HepG2 (cell line): ENCODE measurements at regions not wholly inside any gene's neighbourhood (a gene's known extent, or its start where the extent isn't known, plus 50 kb on each side); places are given as distances from the start of the nearest gene placed in this dataset.

ENCODE experiments used
- ATAC-seq: fragments of 200-7000 bp; cut with Tn5 transposase; 3 replicates; pipeline ENCODE4 v1.9.1; 2020; ENCODE audit warnings: mild to moderate bottlenecking, moderate library complexity
- BruUV-seq: library from RNA; stranded (reverse); fragments of 400-500 nt; replicated peaks from 2 replicates; lab custom pipeline; 2021; lab: Mats Ljungman, UMichigan
- CTCF ChIA-PET: fragments of 300-600 bp; formaldehyde crosslinking; extraction: SDS; loops from one replicate; lab custom pipeline; 2021; ENCODE audit warnings: low total read pairs, inconsistent platforms, low intra/inter-chr PET ratio; lab: Yijun Ruan, JAX
- POLR2A ChIA-PET: fragments of 350-600 bp; sonication (Branson Sonifier 250); formaldehyde crosslinking; loops from one replicate; lab custom pipeline; 2020; ENCODE audit warnings: antibody characterized with exemption, inconsistent platforms; lab: Yijun Ruan, JAX
- DNase-seq: peaks from one replicate; pipeline ENCODE4 v3.0.0-alpha.2; 2015; ENCODE audit warnings: low spot score
- FAIRE-seq: peaks from 3 replicates; lab custom pipeline; 2011; peaks lifted over from hg19 to GRCh38; lab: Jason Lieb, UNC
- H2AFZ ChIP-seq: one replicate; pipeline ENCODE4 v1.6.1; 2011; ENCODE audit warnings: low read length, inconsistent platforms
- H3K27ac ChIP-seq: fragments of 300-600 bp; 3 replicates; pipeline ENCODE4 v1.8.0; 2011; ENCODE audit warnings: mixed run types, mild to moderate bottlenecking, mixed read lengths, low read length, inconsistent platforms; ENCODE audit not compliant: insufficient read depth; ENCODE audit errors: extremely low read length
- H3K27me3 ChIP-seq, 2 experiments: fragments of 200-600 bp in 1 of 2; 2 replicates in 1 of 2; 3 replicates in 1 of 2; pipeline versions ENCODE4 v1.6.0 to v1.8.0; 2011; ENCODE audit warnings: low read length in 2 of 2, mild to moderate bottlenecking in 2 of 2, moderate library complexity in 2 of 2, inconsistent platforms in 1 of 2; ENCODE audit not compliant: insufficient read depth in 2 of 2, control insufficient read depth in 1 of 2
- H3K36me3 ChIP-seq, 2 experiments: fragments of 200-600 bp in 1 of 2; replicated peaks in 1 of 2; 2 replicates in 1 of 2; 3 replicates in 1 of 2; pipeline versions ENCODE4 v1.5.1 to v1.8.0; 2011; ENCODE audit warnings: low read length in 2 of 2, inconsistent platforms in 1 of 2; ENCODE audit not compliant: insufficient read depth in 2 of 2, control insufficient read depth in 1 of 2
- H3K4me1 ChIP-seq: 2 replicates; pipeline ENCODE4 v1.5.1; 2012; ENCODE audit warnings: low read length, inconsistent platforms; ENCODE audit not compliant: insufficient read depth
- H3K4me2 ChIP-seq: 2 replicates; pipeline ENCODE4 v1.6.0; 2011; ENCODE audit warnings: low read depth, low read length, inconsistent platforms
- H3K4me3 ChIP-seq, 3 experiments: fragments of 200-600 bp in 1 of 3; sonication (generic), shearing (Covaris generic) in 1 of 3; replicated peaks in 1 of 3; 2 replicates each; pipeline ENCODE4 v1.5.1; 2011 to 2016; ENCODE audit warnings: low read length in 3 of 3, inconsistent platforms in 2 of 3, low read depth in 2 of 3, mild to moderate bottlenecking in 2 of 3, control low read depth in 1 of 3, mixed read lengths in 1 of 3; ENCODE audit not compliant: insufficient read depth in 1 of 3
- H3K79me2 ChIP-seq: one replicate; pipeline ENCODE4 v1.6.1; 2011; ENCODE audit warnings: low read length, inconsistent platforms; ENCODE audit not compliant: insufficient read depth
- H3K9ac ChIP-seq: 2 replicates; pipeline ENCODE4 v1.6.0; 2011; ENCODE audit warnings: mild to moderate bottlenecking, low read depth, low read length, inconsistent platforms; ENCODE audit not compliant: insufficient read depth
- H3K9me3 ChIP-seq: 2 replicates; pipeline ENCODE4 v1.5.1; 2012; ENCODE audit warnings: mild to moderate bottlenecking, low read length
- H4K20me1 ChIP-seq: 2 replicates; pipeline ENCODE4 v1.6.0; 2011; ENCODE audit warnings: inconsistent platforms, mild to moderate bottlenecking, low read length, moderate library complexity; ENCODE audit not compliant: insufficient read depth
- FOXC1 ChIP-seq: sonication (generic); formaldehyde crosslinking; IDR thresholded peaks from 2 replicates; pipeline ENCODE4 v1.8.0; 2022; ENCODE audit warnings: mild to moderate bottlenecking, missing genetic modification reagents, borderline replicate concordance
- HIVEP1 ChIP-seq: sonication (generic); formaldehyde crosslinking; IDR thresholded peaks from 2 replicates; pipeline ENCODE4 v1.4.0; 2020; ENCODE audit warnings: mild to moderate bottlenecking, missing genetic modification reagents
- KLF16 ChIP-seq, 2 experiments: sonication (generic) in 1 of 2; formaldehyde crosslinking in 1 of 2; IDR thresholded peaks; 2 replicates each; pipeline versions ENCODE4 v1.6.1 to v1.8.0; 2016 to 2023; ENCODE audit warnings: missing genetic modification reagents in 2 of 2, missing compliant biosample characterization in 1 of 2
- MTF2 ChIP-seq: sonication (generic); formaldehyde crosslinking; IDR thresholded peaks from 2 replicates; pipeline ENCODE4 v1.5.0; 2020; ENCODE audit warnings: missing genetic modification reagents, borderline replicate concordance
- NFYC ChIP-seq: IDR thresholded peaks from 2 replicates; pipeline ENCODE4 v1.6.1; 2016; ENCODE audit warnings: missing genetic modification reagents, missing compliant biosample characterization
- POLR2AphosphoS5 ChIP-seq: IDR thresholded peaks from 2 replicates; pipeline ENCODE4 v1.6.1; 2012; ENCODE audit warnings: low read depth, low read length
- RELA ChIP-seq: sonication (generic); formaldehyde crosslinking; IDR thresholded peaks from 2 replicates; pipeline ENCODE4 v1.4.0; 2020; ENCODE audit warnings: missing genetic modification reagents
- SIX4 ChIP-seq: sonication (generic); formaldehyde crosslinking; IDR thresholded peaks from 2 replicates; pipeline ENCODE4 v1.4.0; 2020; ENCODE audit warnings: missing genetic modification reagents
- TCF12 ChIP-seq, 2 experiments: fragments of 450-650 bp in 1 of 2; sonication (generic) in 1 of 2; formaldehyde crosslinking in 1 of 2; IDR thresholded peaks; 2 replicates each; pipeline versions ENCODE4 v1.6.1 to v1.8.0; 2017 to 2022; ENCODE audit warnings: antibody characterized with exemption in 1 of 2, mild to moderate bottlenecking in 1 of 2, missing genetic modification reagents in 1 of 2, moderate library complexity in 1 of 2
- ZFP36L2 ChIP-seq: sonication (generic); formaldehyde crosslinking; IDR thresholded peaks from 2 replicates; pipeline ENCODE4 v1.4.0; 2020; ENCODE audit warnings: missing genetic modification reagents
- ZNF296 ChIP-seq: sonication (generic); formaldehyde crosslinking; conservative IDR thresholded peaks from 2 replicates; pipeline ENCODE4 v1.5.0; 2020; ENCODE audit warnings: mild to moderate bottlenecking, missing genetic modification reagents
- ZNF33B ChIP-seq: sonication (generic); formaldehyde crosslinking; IDR thresholded peaks from 2 replicates; pipeline ENCODE4 v1.5.1; 2020; ENCODE audit warnings: mild to moderate bottlenecking, missing genetic modification reagents
- ZNF354B ChIP-seq: sonication (generic); formaldehyde crosslinking; IDR thresholded peaks from 2 replicates; pipeline ENCODE4 v1.8.0; 2022; ENCODE audit warnings: mild to moderate bottlenecking, missing genetic modification reagents
- WGBS: methylation state at CpG from one replicate; pipeline ENCODE4 v1.1.6; 2017; ENCODE audit warnings: low lambda C conversion rate; 5-methylcytosine and 5-hydroxymethylcytosine counted together
- in situ Hi-C: cut with HindIII; loops from 2 replicates; pipeline ENCODE4 v1.10.0; 2017; ENCODE audit warnings: low pct_unique_long_range_greater_than_20kb; ENCODE audit not compliant: extremely low pct_ligation_motif_present
- intact Hi-C: fragments of 100-400 bp; cut with micrococcal nuclease; formaldehyde crosslinking; loops from one replicate; pipeline ENCODE4 v1.10.0; 2022; ENCODE audit not compliant: unreplicated experiment
- TF ChIP-seq, protein P1 (sequence below): sonication (generic); formaldehyde crosslinking; IDR thresholded peaks from 2 replicates; pipeline ENCODE4 v1.4.0; 2020; ENCODE audit warnings: missing genetic modification reagents
- TF ChIP-seq, protein P2 (sequence below): sonication (generic); formaldehyde crosslinking; IDR thresholded peaks from 2 replicates; pipeline ENCODE4 v1.4.0; 2020; ENCODE audit warnings: missing genetic modification reagents, borderline replicate concordance
- TF ChIP-seq, protein P3 (sequence below): IDR thresholded peaks from 2 replicates; pipeline ENCODE4 v1.6.1; 2016; ENCODE audit warnings: low read depth, borderline replicate concordance
- TF ChIP-seq, protein P4 (sequence below): sonication (generic); formaldehyde crosslinking; IDR thresholded peaks from 2 replicates; pipeline ENCODE4 v1.8.1; 2023; ENCODE audit warnings: mild to moderate bottlenecking, missing genetic modification reagents, borderline replicate concordance
- TF ChIP-seq, protein P5 (sequence below): sonication (generic); formaldehyde crosslinking; conservative IDR thresholded peaks from 2 replicates; pipeline ENCODE4 v1.8.0; 2022; ENCODE audit warnings: missing genetic modification reagents

DNA sequence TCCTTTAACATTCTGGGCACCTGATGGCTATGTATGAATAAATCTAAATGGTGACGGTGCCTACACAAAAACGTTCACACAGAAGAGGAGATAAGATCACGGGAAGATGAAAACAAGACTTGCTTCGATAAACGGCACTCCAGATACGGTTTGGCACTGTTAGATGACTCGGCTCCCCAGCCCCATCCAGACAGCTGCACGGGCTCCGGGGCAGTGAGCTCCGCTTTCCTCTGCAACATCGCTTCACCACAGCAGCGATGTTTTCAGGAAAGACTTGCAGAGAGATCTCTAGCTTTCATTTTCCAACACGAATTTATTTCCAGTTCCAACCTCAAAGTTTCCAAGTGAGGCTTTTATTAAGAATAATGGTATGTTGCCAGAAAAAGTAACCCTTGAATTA, 132.1 kb downstream of the KLF6 start (continued):
- TF ChIP-seq, protein P1, sequence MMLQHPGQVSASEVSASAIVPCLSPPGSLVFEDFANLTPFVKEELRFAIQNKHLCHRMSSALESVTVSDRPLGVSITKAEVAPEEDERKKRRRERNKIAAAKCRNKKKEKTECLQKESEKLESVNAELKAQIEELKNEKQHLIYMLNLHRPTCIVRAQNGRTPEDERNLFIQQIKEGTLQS = no peak

DNA sequence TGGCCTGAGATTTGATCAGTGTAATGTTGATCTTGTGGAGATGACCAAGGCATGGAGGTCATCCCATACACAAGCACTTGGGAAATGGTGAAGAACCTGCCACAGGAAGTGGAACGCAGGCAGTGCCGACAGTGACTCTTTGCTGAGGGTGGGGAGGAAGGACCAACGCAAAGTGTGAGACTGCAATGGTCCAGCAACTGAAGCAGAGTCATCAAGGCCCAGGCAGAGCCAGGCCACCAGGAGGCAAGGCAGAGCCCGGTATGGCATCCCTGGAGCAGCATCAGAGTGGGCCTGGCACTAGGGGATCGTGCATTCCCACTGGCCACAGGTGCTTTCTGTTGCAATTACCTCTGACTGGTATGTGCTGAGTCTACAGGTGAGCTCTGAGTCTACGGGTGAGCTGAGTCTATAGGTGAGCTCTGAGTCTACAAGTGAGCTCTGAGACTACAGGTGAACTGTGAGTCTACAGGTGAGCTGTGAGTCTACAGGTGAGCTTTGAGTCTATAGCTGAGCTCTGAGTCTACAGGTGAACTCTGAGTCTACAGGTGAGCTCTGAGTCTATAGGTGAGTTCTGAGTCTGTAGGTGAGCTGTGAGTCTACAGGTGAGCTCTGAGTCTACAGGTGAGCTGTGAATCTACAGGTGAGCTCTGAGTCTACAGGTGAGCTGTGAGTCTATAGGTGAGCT, 132.9 kb downstream of the KLF6 start:
- in situ Hi-C loops = no loop called here
- DNase-seq = no peak
- H3K4me1 ChIP-seq = no peaks in the 10 kb centered on the region
- no peak overlapping the region for H2AFZ ChIP-seq
- ChIA-PET POLR2A (no interaction called here), CTCF (no interaction called here)
- no peak overlapping the region for H3K9ac ChIP-seq
- peaks cover 0 to 26% of the 10 kb centered on the region in 2 experiments; a peak in 3 of 5 replicates for H3K27me3 ChIP-seq
- no peak overlapping the region for H3K4me2 ChIP-seq
- intact Hi-C loops = no loop called here
- no TSS peak for BruUV-seq
- no peaks in the 10 kb centered on the region for H3K79me2 ChIP-seq
- H3K36me3 ChIP-seq = no peaks in the 10 kb centered on the region
- no peak for ATAC-seq
- 49% methylated on average over 4 of the region's 6 CpGs for WGBS
- H4K20me1 ChIP-seq = no peaks in the 10 kb centered on the region
- no peak for FAIRE-seq
- no peaks in the 10 kb centered on the region for H3K9me3 ChIP-seq
- H3K27ac ChIP-seq = no peak overlapping the region
- TF ChIP-seq FOXC1 (CRISPR knock-in tag) (no peak), KLF16 (CRISPR knock-in tag; IDR thresholded peaks at IDR 0.05) (no peak), SIX4 (CRISPR knock-in tag) (no peak), MTF2 (no peak), ZNF33B (CRISPR knock-in tag) (no peak), ZNF296 (CRISPR knock-in tag) (no peak), RELA (CRISPR knock-in tag) (no peak), HIVEP1 (CRISPR knock-in tag) (no peak), ZNF354B (CRISPR knock-in tag) (no peak), NFYC (CRISPR knock-in tag) (no peak), ZFP36L2 (no peak), TCF12 (IDR thresholded peaks at IDR 0.05) (no peak), TCF12 (CRISPR knock-in tag; IDR thresholded peaks at IDR 0.05) (no peak), POLR2AphosphoS5 (no peak)
- TF ChIP-seq, protein P2, sequence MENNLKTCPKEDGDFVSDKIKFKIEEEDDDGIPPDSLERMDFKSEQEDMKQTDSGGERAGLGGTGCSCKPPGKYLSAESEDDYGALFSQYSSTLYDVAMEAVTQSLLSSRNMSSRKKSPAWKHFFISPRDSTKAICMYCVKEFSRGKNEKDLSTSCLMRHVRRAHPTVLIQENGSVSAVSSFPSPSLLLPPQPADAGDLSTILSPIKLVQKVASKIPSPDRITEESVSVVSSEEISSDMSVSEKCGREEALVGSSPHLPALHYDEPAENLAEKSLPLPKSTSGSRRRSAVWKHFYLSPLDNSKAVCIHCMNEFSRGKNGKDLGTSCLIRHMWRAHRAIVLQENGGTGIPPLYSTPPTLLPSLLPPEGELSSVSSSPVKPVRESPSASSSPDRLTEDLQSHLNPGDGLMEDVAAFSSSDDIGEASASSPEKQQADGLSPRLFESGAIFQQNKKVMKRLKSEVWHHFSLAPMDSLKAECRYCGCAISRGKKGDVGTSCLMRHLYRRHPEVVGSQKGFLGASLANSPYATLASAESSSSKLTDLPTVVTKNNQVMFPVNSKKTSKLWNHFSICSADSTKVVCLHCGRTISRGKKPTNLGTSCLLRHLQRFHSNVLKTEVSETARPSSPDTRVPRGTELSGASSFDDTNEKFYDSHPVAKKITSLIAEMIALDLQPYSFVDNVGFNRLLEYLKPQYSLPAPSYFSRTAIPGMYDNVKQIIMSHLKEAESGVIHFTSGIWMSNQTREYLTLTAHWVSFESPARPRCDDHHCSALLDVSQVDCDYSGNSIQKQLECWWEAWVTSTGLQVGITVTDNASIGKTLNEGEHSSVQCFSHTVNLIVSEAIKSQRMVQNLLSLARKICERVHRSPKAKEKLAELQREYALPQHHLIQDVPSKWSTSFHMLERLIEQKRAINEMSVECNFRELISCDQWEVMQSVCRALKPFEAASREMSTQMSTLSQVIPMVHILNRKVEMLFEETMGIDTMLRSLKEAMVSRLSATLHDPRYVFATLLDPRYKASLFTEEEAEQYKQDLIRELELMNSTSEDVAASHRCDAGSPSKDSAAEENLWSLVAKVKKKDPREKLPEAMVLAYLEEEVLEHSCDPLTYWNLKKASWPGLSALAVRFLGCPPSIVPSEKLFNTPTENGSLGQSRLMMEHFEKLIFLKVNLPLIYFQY (CRISPR knock-in tag) = no peak
- TF ChIP-seq, protein P3, sequence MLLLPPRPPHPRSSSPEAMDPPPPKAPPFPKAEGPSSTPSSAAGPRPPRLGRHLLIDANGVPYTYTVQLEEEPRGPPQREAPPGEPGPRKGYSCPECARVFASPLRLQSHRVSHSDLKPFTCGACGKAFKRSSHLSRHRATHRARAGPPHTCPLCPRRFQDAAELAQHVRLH (CRISPR knock-in tag) = no peak
- TF ChIP-seq, protein P4, sequence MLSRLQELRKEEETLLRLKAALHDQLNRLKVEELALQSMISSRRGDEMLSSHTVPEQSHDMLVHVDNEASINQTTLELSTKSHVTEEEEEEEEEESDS = no peak
- TF ChIP-seq, protein P5, sequence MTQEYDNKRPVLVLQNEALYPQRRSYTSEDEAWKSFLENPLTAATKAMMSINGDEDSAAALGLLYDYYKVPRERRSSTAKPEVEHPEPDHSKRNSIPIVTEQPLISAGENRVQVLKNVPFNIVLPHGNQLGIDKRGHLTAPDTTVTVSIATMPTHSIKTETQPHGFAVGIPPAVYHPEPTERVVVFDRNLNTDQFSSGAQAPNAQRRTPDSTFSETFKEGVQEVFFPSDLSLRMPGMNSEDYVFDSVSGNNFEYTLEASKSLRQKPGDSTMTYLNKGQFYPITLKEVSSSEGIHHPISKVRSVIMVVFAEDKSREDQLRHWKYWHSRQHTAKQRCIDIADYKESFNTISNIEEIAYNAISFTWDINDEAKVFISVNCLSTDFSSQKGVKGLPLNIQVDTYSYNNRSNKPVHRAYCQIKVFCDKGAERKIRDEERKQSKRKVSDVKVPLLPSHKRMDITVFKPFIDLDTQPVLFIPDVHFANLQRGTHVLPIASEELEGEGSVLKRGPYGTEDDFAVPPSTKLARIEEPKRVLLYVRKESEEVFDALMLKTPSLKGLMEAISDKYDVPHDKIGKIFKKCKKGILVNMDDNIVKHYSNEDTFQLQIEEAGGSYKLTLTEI = no peak
- TF ChIP-seq, all 625 proteins: peak for 0
- no peak overlapping the region for H3K4me3 ChIP-seq
